Fibroblast of lung (primary cell): ENCODE measurements at regions not wholly inside any gene's neighbourhood (a gene's known extent, or its start where the extent isn't known, plus 50 kb on each side); places are given as distances from the start of the nearest gene placed in this dataset.
A peak's percentile ranks its signal among the peaks of the same experiment; 100 is the strongest.

Experiments
- DNase-seq, 2 donors: peaks; one replicate each; pipeline versions ENCODE4 v3.0.0 to v3.0.0-alpha.2; 2010; ENCODE audit warnings: low read depth in 2 of 2
- H2AFZ ChIP-seq: 2 replicates; pipeline ENCODE4 v1.5.1; 2012; ENCODE audit warnings: low read length, control low read depth, inconsistent platforms
- H3K27ac ChIP-seq: 2 replicates; pipeline ENCODE4 v1.5.1; 2011; ENCODE audit warnings: low read length, control low read depth; ENCODE audit not compliant: insufficient read depth
- H3K27me3 ChIP-seq: 2 replicates; pipeline ENCODE4 v1.5.1; 2011; ENCODE audit warnings: mild to moderate bottlenecking, low read length; ENCODE audit not compliant: control insufficient read depth, insufficient read depth
- H3K36me3 ChIP-seq: 2 replicates; pipeline ENCODE4 v1.5.1; 2011; ENCODE audit warnings: low read length; ENCODE audit not compliant: control insufficient read depth, insufficient read depth
- H3K4me1 ChIP-seq: 2 replicates; pipeline ENCODE4 v1.5.1; 2011; ENCODE audit warnings: low read length; ENCODE audit not compliant: control insufficient read depth, insufficient read depth; ENCODE audit errors: extremely low read depth
- H3K4me2 ChIP-seq: 2 replicates; pipeline ENCODE4 v1.5.1; 2011; ENCODE audit warnings: low read length, control low read depth; ENCODE audit not compliant: insufficient read depth; ENCODE audit errors: extremely low read depth
- H3K4me3 ChIP-seq, 4 experiments: fragments of 200-600 bp in 1 of 4; sonication (generic) in 1 of 4; replicated peaks in 1 of 4; 2 replicates each; pipeline ENCODE4 v1.5.1; 2011 to 2016; ENCODE audit warnings: low read length in 4 of 4, low read depth in 3 of 4, mild to moderate bottlenecking in 3 of 4, control low read depth in 2 of 4, inconsistent platforms in 1 of 4, mixed read lengths in 1 of 4; ENCODE audit not compliant: insufficient read depth in 1 of 4; ENCODE audit errors: control extremely low read depth in 1 of 4
- H3K79me2 ChIP-seq: 2 replicates; pipeline ENCODE4 v1.5.1; 2012; ENCODE audit warnings: mild to moderate bottlenecking, low read length, inconsistent platforms; ENCODE audit not compliant: control insufficient read depth, insufficient read depth
- H3K9ac ChIP-seq: 2 replicates; pipeline ENCODE4 v1.5.1; 2011; ENCODE audit warnings: mild to moderate bottlenecking, low read length, control low read depth; ENCODE audit not compliant: insufficient read depth
- H3K9me3 ChIP-seq: 2 replicates; pipeline ENCODE4 v1.5.1; 2012; ENCODE audit warnings: low read depth, low read length; ENCODE audit not compliant: control insufficient read depth, insufficient read depth
- H4K20me1 ChIP-seq: 2 replicates; pipeline ENCODE4 v1.5.1; 2011; ENCODE audit warnings: low read length; ENCODE audit not compliant: control insufficient read depth, insufficient read depth; ENCODE audit errors: extremely low read depth
- EZH2 ChIP-seq: IDR thresholded peaks from 2 replicates; pipeline ENCODE4 v1.5.1; 2012; ENCODE audit warnings: low read length, control low read depth, mild to moderate bottlenecking; ENCODE audit errors: missing control alignments
- TF ChIP-seq, protein P1 (sequence below), 2 donors: IDR thresholded peaks in 1 of 2; conservative IDR thresholded peaks in 1 of 2; 1 replicate in 1 of 2; 2 replicates in 1 of 2; pipeline ENCODE4 v1.5.1; 2011 to 2012; ENCODE audit warnings: low read length in 2 of 2, control low read depth in 1 of 2, inconsistent platforms in 1 of 2, low read depth in 1 of 2, mild to moderate bottlenecking in 1 of 2

DNA sequence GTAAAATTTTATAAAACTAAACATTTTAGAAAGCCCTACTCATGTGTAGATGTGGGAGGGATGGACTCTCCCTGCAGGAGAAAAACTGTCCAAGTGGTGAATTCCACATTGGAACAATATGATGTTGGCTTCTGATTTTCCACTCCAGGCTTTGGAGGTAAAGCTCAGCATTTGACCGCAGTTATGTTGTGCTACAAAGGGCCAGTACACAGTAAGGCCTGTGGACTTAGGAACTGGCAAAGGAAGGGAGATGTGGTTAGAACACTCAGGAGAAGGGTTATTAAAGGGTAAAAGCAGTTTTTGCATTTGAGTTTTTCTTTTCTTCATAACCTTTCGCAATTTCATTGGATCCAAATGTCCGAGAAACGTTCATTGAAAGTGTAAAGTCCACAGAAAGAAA lies 150.3 kb upstream of the SASH1 start:
- Histone ChIP-seq H3K4me3 (no peak overlapping the region), H3K27me3 (no peaks in the 10 kb centered on the region), H4K20me1 (no peaks in the 10 kb centered on the region), H3K9ac (no peak overlapping the region), H3K9me3 (no peaks in the 10 kb centered on the region), H2AFZ (no peak overlapping the region), H3K4me2 (peak overlapping the region; percentile 54), H3K4me1 (no peaks in the 10 kb centered on the region), H3K27ac (peak overlapping the region; percentile 46), H3K79me2 (no peaks in the 10 kb centered on the region), H3K36me3 (no peaks in the 10 kb centered on the region)
- TF ChIP-seq EZH2 = no peak
- TF ChIP-seq, protein P1, sequence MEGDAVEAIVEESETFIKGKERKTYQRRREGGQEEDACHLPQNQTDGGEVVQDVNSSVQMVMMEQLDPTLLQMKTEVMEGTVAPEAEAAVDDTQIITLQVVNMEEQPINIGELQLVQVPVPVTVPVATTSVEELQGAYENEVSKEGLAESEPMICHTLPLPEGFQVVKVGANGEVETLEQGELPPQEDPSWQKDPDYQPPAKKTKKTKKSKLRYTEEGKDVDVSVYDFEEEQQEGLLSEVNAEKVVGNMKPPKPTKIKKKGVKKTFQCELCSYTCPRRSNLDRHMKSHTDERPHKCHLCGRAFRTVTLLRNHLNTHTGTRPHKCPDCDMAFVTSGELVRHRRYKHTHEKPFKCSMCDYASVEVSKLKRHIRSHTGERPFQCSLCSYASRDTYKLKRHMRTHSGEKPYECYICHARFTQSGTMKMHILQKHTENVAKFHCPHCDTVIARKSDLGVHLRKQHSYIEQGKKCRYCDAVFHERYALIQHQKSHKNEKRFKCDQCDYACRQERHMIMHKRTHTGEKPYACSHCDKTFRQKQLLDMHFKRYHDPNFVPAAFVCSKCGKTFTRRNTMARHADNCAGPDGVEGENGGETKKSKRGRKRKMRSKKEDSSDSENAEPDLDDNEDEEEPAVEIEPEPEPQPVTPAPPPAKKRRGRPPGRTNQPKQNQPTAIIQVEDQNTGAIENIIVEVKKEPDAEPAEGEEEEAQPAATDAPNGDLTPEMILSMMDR (conservative IDR thresholded peaks at IDR 0.05 in 1 of 2, IDR thresholded peaks at IDR 0.05 in 1 of 2; ENCODE audit: low read depth in 1 of 2, low read length in 2 of 2) = no peak
- peak in 1 of 2 donors; percentile 99 for DNase-seq

DNA sequence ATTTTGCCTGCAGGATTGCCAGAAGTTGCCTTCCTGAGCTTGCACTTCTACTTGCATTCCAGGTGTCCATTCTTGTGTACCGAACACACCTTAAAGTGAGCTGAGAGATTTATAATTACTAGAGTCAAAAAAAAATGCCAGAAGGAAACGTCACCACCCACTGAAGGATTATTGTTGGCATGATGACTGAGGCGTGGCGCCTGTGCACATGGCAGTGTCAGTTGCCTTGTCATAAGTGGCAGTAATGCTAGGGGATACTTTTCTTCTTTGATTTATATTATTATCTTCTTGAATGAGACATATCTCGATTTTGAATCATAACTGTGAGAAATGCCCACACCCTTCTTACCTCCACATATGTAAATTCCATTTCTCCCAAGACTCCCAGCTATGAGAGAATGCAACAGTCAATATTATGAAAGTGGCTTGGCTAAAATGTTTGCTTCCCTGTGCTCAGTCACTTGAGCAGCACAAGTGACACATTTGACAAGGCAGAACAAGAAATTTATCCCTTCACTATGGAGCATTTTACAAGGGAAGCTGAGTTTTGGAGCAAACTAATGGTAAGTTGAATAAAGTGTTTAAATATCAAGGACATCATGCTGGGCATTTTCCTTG lies 149.5 kb upstream of the SASH1 start:
- H3K79me2 ChIP-seq = no peaks in the 10 kb centered on the region
- no peak overlapping the region for H3K9ac ChIP-seq
- peak in 1 of 2 donors; percentile 80 for DNase-seq
- H3K27me3 ChIP-seq = no peaks in the 10 kb centered on the region
- H2AFZ ChIP-seq = no peak overlapping the region
- no peaks in the 10 kb centered on the region for H3K9me3 ChIP-seq
- no peak overlapping the region for H3K27ac ChIP-seq
- no peaks in the 10 kb centered on the region for H3K4me1 ChIP-seq
- TF ChIP-seq, protein P1 (conservative IDR thresholded peaks at IDR 0.05 in 1 of 2, IDR thresholded peaks at IDR 0.05 in 1 of 2; ENCODE audit: low read depth in 1 of 2, low read length in 2 of 2) = no peak
- TF ChIP-seq EZH2 = no peak
- no peaks in the 10 kb centered on the region for H3K36me3 ChIP-seq
- H3K4me3 ChIP-seq = no peak overlapping the region
- peak overlapping the region; percentile 37 for H3K4me2 ChIP-seq
- no peaks in the 10 kb centered on the region for H4K20me1 ChIP-seq

DNA sequence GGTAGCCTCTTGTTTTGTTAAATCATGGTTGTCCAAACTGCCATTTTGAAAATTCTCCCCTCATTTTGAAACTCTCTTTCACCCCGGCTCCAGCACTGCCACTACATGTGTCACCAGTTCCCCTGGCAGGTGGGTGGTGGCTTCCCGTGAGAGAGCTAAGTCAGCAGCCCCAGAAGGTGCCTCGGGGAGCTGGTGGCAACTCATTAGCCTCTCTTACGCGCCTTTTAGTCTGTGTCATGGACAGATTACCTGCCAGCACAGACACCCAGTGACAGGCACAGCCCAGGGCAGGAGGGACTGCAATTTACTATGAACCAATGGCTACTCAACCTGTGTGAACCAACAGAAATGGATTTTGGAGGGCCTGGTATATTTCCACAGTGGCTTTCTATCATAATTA lies 147.1 kb upstream of the SASH1 start:
- H3K36me3 ChIP-seq = no peaks in the 10 kb centered on the region
- H3K9ac ChIP-seq = no peak overlapping the region
- H3K4me2 ChIP-seq = no peak overlapping the region
- H3K9me3 ChIP-seq = no peaks in the 10 kb centered on the region
- no peak for DNase-seq
- TF ChIP-seq, protein P1 (conservative IDR thresholded peaks at IDR 0.05 in 1 of 2, IDR thresholded peaks at IDR 0.05 in 1 of 2; ENCODE audit: low read depth in 1 of 2, low read length in 2 of 2) = no peak
- TF ChIP-seq EZH2 = no peak
- no peak overlapping the region for H3K4me3 ChIP-seq
- H4K20me1 ChIP-seq = no peaks in the 10 kb centered on the region
- H3K4me1 ChIP-seq = no peaks in the 10 kb centered on the region
- H3K27ac ChIP-seq = no peak overlapping the region
- H3K79me2 ChIP-seq = no peaks in the 10 kb centered on the region
- no peaks in the 10 kb centered on the region for H3K27me3 ChIP-seq
- H2AFZ ChIP-seq = no peak overlapping the region
